ENCODE measurements at regions not wholly inside any gene's neighbourhood (a gene's known extent, or its start where the extent isn't known, plus 50 kb on each side); places are given as distances from the start of the nearest gene placed in this dataset.

DNA sequence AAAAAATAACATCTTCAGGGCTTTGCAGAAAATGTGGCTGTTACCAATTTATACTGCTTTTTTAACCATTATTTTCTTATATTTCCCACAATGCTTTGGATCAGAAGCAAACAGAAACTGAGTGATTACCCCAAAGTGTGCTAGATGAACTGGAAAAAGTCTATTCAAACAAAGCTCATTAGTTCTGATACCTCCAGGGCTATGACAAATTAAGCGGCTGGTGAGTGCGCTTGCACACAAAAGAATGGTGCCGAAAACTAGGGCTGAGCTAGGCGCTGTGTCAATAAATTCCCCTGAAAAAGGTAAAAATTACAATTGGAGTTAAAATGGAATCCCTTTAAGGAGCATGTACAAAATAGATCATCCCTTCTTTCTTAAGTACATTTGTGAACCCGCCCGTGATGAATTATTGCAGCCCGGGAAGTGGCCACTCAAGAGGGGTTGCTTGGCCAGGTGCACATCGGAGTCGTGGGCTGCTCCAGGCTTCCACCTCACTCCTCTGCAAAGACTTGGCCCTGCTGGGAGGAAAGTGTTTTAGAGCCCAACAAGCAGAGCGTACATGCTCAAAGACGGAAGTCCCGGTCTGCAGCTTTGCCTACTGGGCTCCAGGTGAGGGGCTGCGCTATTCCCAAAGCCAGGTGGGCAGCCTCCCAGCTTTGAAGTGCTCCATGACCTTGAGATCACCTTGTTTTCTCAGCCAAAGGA is 164.0 kb upstream of the ZNF507 start:
- no peak overlapping the region for H3K9ac ChIP-seq (ENCODE audit: low read depth, low read length)
- no peaks in the 10 kb centered on the region for H3K36me3 ChIP-seq (ENCODE audit: insufficient read depth, low read length)
- no peak overlapping the region for H3K4me2 ChIP-seq (ENCODE audit: low read length)
- H3K4me1 ChIP-seq (ENCODE audit: control insufficient read depth, insufficient read depth, low read length), result no peaks in the 10 kb centered on the region
- no peaks in the 10 kb centered on the region for H3K27me3 ChIP-seq (ENCODE audit: control insufficient read depth, insufficient read depth, low read length)
- H3K9me3 ChIP-seq (replicated peaks; ENCODE audit: low read length), result no peaks in the 10 kb centered on the region
- no peak overlapping the region for H3K4me3 ChIP-seq (ENCODE audit: low read length)

DNA sequence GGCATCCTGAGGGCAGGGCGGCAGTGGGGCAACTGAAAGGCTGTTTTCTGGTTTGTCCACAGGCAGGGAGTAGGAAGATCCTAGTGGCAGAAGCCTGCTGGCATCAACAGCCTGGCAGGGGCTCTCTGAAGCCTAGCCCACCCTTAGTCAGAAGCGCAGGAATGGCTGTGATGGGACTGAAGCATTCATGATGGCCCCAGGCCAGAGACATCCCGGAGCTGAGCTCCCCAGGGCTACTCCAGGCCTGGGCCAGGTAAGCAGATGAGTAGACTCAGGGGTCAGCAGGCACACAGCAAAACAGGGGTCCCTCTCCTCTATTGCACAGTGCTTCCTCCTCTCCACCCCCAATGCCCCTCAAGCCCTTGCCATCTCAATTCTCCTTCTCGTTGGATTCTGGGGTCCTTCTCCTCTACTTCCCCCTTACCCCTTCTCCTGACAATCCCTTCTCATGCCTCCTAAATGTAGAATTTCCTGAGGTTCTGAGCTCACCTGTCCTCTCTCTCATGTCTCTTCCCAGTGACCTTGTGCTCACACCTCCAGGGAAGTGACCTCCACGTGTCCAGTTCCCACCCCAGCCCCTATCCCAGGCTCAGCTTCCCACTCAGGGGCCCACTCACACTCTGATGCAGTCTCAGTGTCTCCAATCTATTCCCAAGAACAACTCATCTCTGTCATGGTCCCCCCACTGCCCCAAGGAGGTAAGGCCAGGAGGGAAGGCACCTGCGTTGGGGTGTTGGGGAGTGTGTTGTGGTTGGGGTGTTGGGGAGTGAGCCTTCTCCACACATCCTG is 158.7 kb upstream of the ZNF507 start:
- no peaks in the 10 kb centered on the region for H3K27me3 ChIP-seq (ENCODE audit: control insufficient read depth, insufficient read depth, low read length)
- no peak overlapping the region for H3K4me2 ChIP-seq (ENCODE audit: low read length)
- no peaks in the 10 kb centered on the region for H3K9me3 ChIP-seq (replicated peaks; ENCODE audit: low read length)
- no peaks in the 10 kb centered on the region for H3K4me1 ChIP-seq (ENCODE audit: control insufficient read depth, insufficient read depth, low read length)
- no peak overlapping the region for H3K9ac ChIP-seq (ENCODE audit: low read depth, low read length)
- no peaks in the 10 kb centered on the region for H3K36me3 ChIP-seq (ENCODE audit: insufficient read depth, low read length)
- H3K4me3 ChIP-seq (ENCODE audit: low read length), result no peak overlapping the region

DNA sequence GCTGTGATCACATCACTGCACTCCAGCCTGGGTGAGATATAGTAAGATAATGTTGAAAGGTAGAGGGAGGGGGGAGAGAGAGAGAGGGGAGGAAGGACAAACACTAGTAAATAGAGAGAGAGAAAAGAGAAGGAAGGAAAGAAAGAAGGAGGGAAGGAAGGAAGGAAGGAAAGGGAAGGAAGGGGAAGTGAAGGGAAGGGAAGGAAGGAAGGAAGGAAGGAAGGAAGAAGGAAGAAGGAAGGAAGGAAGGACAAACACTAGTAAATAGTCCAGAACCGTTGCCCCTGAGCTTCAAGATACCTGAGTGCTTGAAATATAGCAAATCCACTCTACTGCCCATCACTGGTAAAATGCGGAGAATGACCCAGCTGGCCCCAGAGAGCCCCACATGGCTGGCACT is 156.5 kb upstream of the ZNF507 start:
- Histone ChIP-seq H3K4me3 (ENCODE audit: low read length) (no peak overlapping the region), H3K9me3 (replicated peaks; ENCODE audit: low read length) (no peaks in the 10 kb centered on the region), H3K27me3 (ENCODE audit: control insufficient read depth, insufficient read depth, low read length) (no peaks in the 10 kb centered on the region), H3K4me1 (ENCODE audit: control insufficient read depth, insufficient read depth, low read length) (no peaks in the 10 kb centered on the region), H3K9ac (ENCODE audit: low read depth, low read length) (no peak overlapping the region), H3K4me2 (ENCODE audit: low read length) (no peak overlapping the region), H3K36me3 (ENCODE audit: insufficient read depth, low read length) (no peaks in the 10 kb centered on the region)

DNA sequence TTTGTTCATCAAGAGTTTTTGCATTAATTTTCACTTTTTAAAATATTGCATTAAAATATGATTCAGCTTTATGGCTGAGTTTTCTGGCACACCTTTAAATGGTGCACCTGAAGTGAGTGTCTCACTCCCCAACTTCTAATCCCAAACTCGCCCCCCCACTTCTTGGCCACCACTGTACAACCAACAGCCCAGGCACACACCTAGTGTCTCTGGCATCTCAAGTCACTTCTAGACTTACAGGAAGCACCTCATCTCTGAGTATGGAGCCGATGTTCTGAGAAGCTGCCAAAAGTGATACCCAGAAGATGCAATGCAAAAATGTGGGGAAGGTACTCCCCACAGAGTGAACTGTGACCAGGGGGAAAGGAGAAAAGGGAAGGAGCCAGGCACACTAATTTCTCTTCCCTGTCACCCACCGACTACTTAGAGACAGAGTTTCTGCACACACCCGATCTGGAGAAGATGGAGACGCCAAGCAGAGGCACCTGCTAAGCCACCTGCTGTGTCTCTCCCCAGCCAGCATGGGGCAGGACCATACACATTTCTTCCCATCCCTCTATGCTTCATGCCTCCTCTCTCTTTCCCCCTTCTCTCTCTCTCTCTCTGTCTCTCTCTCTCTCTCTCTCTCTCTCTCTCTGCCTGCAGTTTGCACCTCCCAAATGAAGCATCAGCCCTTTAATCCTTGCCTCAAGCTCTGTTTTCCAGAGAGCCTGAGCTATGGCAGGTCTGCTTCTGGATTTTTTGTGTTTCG is 155.3 kb upstream of the ZNF507 start:
- H3K36me3 ChIP-seq (ENCODE audit: insufficient read depth, low read length), result no peaks in the 10 kb centered on the region
- H3K4me2 ChIP-seq (ENCODE audit: low read length), result no peak overlapping the region
- no peak overlapping the region for H3K9ac ChIP-seq (ENCODE audit: low read depth, low read length)
- H3K4me1 ChIP-seq (ENCODE audit: control insufficient read depth, insufficient read depth, low read length), result no peaks in the 10 kb centered on the region
- H3K9me3 ChIP-seq (replicated peaks; ENCODE audit: low read length), result no peaks in the 10 kb centered on the region
- no peak overlapping the region for H3K4me3 ChIP-seq (ENCODE audit: low read length)
- no peaks in the 10 kb centered on the region for H3K27me3 ChIP-seq (ENCODE audit: control insufficient read depth, insufficient read depth, low read length)

DNA sequence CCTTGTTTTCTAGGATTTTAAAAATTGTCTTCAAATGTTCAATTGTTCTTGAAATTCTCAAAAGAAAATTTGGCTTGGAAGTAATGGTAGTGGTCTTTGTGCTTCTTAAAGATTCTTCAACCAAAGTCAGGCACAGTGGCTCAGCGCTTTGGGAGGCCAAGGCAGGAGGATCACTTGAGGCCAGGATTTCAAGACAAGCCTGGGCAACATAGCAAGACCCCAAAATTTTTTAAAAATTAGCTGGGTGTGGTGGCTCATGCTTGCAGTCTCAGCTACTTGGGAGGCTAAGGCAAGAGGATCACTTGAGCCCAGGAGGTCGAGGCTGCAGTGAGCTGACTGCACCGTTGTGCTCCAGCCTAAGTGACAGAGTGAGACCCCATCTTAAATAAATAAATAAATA is 153.5 kb upstream of the ZNF507 start:
- Histone ChIP-seq H3K4me1 (ENCODE audit: control insufficient read depth, insufficient read depth, low read length) (no peaks in the 10 kb centered on the region), H3K9ac (ENCODE audit: low read depth, low read length) (no peak overlapping the region), H3K4me2 (ENCODE audit: low read length) (no peak overlapping the region), H3K27me3 (ENCODE audit: control insufficient read depth, insufficient read depth, low read length) (no peaks in the 10 kb centered on the region), H3K4me3 (ENCODE audit: low read length) (no peak overlapping the region), H3K9me3 (replicated peaks; ENCODE audit: low read length) (no peaks in the 10 kb centered on the region), H3K36me3 (ENCODE audit: insufficient read depth, low read length) (no peaks in the 10 kb centered on the region)

DNA sequence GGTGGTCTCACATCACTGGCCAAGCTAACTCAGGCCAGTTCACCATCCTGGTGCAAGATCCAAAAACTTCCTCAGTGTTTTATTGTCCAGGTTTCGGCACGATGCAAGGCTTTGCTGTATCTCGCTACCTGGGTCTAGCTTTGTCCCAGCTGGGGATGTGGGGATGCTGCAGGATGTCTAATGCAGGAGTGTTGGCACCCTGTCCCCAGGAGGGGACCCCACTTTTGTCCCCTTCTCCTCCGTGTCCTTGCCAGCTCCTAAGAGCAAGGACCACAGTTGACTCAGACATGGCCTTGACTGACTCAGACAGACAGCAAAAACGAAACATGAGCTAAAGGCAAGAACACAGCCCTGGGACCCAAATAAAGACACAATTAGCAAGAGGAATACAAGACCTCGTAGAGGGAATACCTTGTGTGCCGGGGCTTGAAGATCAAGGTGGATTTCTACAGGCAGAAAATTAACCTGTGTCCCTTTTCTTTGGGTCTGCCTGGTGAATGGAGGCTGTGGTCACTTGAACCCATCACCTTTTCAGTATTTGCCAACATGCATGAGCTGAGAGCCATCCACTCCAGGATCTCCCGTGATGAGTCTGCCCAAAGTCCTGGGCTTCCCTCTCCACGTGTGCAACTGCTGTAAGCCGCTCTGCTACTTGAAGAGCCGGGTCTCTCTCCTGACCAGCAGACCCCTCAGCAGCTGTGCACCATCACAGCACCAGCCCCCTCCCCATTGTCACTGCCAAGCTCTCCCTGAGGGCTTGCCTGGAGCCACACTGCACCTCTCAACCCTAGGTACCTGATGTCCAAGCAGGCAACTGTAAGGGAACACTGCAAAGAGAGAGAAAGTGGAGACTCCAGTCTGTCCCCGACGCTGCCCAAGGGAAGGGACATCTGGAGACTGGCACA is 149.5 kb upstream of the ZNF507 start:
- no peak overlapping the region for H3K9ac ChIP-seq (ENCODE audit: low read depth, low read length)
- no peaks in the 10 kb centered on the region for H3K36me3 ChIP-seq (ENCODE audit: insufficient read depth, low read length)
- no peaks in the 10 kb centered on the region for H3K27me3 ChIP-seq (ENCODE audit: control insufficient read depth, insufficient read depth, low read length)
- H3K4me1 ChIP-seq (ENCODE audit: control insufficient read depth, insufficient read depth, low read length), result no peaks in the 10 kb centered on the region
- H3K4me2 ChIP-seq (ENCODE audit: low read length), result no peak overlapping the region
- H3K9me3 ChIP-seq (replicated peaks; ENCODE audit: low read length), result no peaks in the 10 kb centered on the region
- no peak overlapping the region for H3K4me3 ChIP-seq (ENCODE audit: low read length)

DNA sequence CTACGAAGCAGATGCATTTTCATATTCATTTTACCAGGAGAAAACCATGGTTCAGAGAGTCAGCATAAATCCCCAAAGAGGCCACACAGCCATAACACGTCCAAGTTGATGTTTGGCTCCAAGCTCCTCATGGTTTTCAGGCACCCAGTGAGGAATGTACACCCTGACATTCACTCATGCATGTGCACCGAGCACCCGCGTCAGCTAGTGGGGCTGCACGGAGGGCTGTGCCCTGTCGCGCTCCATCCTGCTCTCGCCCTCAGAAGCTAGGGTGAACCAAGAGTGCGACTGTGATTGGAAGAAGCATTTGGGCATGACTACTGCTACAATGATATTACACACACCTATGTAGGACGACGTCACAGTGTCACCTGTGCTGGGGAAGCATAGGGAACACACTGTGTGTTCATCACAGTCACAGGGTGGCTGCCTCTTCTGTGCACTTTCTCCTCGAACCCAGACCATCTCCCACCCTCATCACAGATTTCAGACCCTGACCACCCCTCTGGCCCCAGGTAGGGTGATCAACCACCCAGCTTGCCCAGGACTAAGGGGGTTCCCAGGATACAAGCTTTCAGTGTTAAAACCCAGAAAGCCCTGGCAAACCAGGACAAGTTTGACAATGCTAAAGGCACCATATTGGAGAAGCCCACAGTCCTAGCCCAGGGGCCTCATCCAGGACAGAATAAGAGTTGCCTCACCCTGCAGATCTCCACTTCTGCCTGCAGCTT is 148.6 kb upstream of the ZNF507 start:
- H3K4me1 ChIP-seq (ENCODE audit: control insufficient read depth, insufficient read depth, low read length), result no peaks in the 10 kb centered on the region
- H3K4me2 ChIP-seq (ENCODE audit: low read length), result no peak overlapping the region
- H3K36me3 ChIP-seq (ENCODE audit: insufficient read depth, low read length), result no peaks in the 10 kb centered on the region
- H3K9me3 ChIP-seq (replicated peaks; ENCODE audit: low read length), result no peaks in the 10 kb centered on the region
- no peak overlapping the region for H3K4me3 ChIP-seq (ENCODE audit: low read length)
- H3K9ac ChIP-seq (ENCODE audit: low read depth, low read length), result no peak overlapping the region
- no peaks in the 10 kb centered on the region for H3K27me3 ChIP-seq (ENCODE audit: control insufficient read depth, insufficient read depth, low read length)

DNA sequence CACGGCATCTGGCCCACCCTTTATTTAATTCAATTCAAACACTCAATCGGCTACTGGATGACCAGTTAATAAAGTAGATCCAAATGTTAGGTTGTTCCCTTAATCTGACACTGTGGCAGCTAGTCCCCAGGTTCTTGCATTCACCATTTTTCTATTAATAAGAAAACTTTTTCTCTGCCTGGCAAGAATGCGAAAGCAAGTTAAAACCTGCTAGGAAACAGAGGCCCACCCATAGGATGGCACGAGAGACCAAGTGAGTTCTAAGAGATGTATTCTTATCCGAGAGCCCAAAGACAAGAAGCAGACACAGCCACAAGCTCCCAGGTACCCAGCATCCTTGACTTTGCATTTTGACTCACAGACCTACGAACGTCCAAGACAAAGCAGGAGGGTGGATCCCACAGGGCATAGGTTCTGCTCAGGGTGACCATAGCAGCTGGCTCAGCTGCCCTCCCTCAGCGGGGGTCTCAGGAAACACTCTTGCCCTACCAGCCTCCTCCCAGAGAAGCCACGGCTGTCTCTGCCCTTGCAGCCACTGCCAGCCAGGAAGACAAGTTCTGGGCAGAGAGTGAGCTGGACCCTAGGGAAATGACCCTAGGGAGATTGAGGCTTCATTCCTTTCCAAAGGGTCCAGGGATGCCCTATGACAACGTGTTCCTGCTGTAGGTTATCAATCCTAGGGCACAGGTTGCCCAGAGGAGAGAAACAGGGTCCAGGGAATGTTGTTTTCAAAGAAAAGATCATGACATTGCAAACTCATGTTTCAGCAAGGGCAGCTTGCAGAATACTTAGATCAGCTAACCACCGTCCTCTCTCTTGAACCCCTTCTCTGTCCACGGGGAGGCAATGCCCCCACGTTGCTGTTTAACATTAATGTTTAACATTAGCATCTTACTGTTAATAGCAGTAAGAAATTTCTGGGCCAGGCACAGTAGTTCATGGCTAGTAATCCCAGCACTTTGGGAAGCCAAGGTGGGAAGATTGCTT is 147.2 kb upstream of the ZNF507 start:
- Histone ChIP-seq H3K4me3 (ENCODE audit: low read length) (no peak overlapping the region), H3K36me3 (ENCODE audit: insufficient read depth, low read length) (no peaks in the 10 kb centered on the region), H3K27me3 (ENCODE audit: control insufficient read depth, insufficient read depth, low read length) (no peaks in the 10 kb centered on the region), H3K9ac (ENCODE audit: low read depth, low read length) (no peak overlapping the region), H3K4me2 (ENCODE audit: low read length) (no peak overlapping the region), H3K9me3 (replicated peaks; ENCODE audit: low read length) (peaks cover 2% of the 10 kb centered on the region), H3K4me1 (ENCODE audit: control insufficient read depth, insufficient read depth, low read length) (no peaks in the 10 kb centered on the region)

DNA sequence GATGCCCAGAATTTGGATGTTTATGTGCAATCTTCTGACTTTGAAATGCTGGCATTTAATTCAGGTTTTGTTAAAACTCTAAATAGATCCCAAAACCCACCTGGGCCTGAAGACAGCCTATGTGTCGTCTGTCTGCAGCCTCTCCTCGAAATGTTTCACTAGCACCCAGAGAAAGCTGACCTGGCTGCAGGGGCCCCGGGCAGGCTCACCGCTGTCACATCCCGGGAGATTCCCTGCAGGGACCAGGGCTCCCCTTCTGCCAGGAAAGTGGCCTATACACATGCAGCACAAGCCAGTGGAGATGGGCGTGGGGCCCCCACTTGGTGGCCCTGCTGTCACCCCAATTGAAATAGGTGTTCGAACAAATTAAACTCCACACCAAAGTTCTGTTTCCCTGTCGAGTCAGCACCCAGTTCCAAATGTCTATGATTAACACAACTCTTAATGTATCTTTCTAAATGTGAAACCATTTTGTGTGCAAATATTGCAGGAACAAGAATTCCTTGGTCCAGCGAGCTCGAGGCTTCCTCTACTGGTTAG is 145.8 kb upstream of the ZNF507 start:
- Histone ChIP-seq H3K4me3 (ENCODE audit: low read length) (no peak overlapping the region), H3K36me3 (ENCODE audit: insufficient read depth, low read length) (no peaks in the 10 kb centered on the region), H3K9me3 (replicated peaks; ENCODE audit: low read length) (peaks cover 3% of the 10 kb centered on the region), H3K4me1 (ENCODE audit: control insufficient read depth, insufficient read depth, low read length) (no peaks in the 10 kb centered on the region), H3K4me2 (ENCODE audit: low read length) (no peak overlapping the region), H3K9ac (ENCODE audit: low read depth, low read length) (no peak overlapping the region), H3K27me3 (ENCODE audit: control insufficient read depth, insufficient read depth, low read length) (no peaks in the 10 kb centered on the region)

Data from skeletal muscle satellite cell (primary cell).